Activated CD4-positive, alpha-beta T cell treated with anti-CD3 and anti-CD28 coated beads for 24 hours (primary cell): ENCODE measurements at regions not wholly inside any gene's neighbourhood (a gene's known extent, or its start where the extent isn't known, plus 50 kb on each side); places are given as distances from the start of the nearest gene placed in this dataset.
A peak's percentile ranks its signal among the peaks of the same experiment; 100 is the strongest.
"Not testable (repeated sequence)": the region's sequence is repeated elsewhere in the genome, so short reads cannot be mapped to it uniquely, and the experiment has no call there.

Experiments
- DNase-seq, 2 donors: peaks; one replicate each; pipeline ENCODE4 v3.0.0-alpha.2; 2020; ENCODE audit warnings: low read depth in 2 of 2

DNA sequence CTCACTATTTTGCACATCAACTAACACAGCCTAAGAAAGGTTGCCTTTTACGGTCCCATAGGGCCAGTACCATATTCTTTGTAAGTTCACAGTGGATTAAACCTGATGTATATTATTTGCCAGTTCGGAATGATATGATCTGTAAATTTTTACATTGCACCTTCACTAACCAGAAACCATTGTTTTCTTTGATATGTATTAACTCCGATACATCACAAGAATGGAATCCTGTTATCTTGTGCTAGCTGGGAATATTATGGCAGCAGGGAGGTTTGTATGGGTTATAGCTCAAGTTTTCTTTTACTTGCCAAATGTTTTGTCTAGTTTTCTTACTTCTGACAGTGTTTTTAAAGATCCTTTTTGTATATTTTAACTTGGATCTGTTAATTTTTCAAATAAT is 51.4 kb upstream of the S1PR1 start:
- no peak for DNase-seq

DNA sequence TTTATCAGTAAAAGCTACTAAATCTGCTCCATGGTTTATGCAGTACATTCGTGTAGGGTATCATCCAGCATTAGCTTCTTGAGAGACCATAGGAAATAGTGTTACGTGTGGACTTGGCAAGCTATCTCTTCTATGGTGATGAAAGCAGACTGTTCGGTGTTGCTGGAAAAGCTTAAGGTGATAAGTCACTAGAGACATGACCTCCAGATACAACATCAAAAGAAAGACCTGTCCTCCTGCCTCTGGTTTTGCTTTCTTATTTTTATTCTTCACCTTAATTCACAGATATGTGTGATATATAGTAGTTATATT is 53.5 kb upstream of the S1PR1 start:
- no peak for DNase-seq

DNA sequence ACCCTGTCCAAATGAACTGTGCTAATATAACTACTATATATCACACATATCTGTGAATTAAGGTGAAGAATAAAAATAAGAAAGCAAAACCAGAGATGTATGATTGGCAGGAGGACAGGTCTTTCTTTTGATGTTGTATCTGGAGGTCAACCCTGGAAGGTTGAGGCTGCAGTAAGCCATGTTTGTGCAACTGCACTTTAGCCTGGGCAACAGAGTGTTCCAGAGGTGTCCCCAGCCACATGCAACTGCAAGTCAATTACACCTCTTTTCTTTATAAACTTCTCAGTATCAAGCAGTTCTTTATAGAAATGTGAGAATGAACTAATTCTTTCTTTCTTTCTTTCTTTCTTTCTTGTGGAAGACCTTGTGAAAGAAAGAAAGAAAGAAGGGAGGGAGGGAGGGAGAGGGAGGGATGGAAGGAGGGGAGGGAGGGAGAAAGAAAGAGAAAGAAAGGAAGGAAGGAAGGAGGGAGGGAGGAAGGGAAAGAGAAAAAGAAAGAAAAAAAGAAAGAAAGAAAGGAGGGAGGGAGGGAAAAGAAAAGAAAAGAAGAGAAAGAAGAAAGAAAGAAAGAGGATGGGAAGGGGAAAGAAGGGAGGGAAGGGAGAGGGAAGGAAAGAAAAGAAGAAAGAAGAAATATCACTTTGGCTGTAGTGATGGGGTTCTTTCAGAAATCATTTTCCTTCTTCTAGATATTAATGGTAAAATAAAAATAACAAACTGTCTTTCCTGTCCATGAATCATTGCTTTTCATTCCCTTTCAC is 54.0 kb upstream of the S1PR1 start:
- no peak for DNase-seq

DNA sequence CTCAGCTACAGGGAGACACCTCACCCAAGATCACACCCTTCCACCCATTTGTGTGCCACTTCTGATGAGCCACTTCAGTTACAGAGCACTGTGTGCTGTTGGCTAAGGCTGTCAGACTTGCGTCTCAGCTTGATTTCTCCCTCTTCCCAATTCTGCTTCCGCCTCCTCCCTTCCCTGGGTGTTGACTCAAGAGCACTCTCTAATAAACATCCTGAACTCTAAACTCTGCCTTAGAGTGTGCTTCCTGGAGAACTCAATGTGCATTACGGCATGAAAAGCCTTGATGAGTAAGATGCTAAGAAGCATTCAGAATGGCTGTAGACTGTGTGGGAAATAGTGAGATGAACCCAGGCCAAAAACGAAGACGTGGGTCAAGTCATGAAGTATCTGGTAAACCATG is 54.9 kb upstream of the S1PR1 start:
- DNase-seq, result no peak

DNA sequence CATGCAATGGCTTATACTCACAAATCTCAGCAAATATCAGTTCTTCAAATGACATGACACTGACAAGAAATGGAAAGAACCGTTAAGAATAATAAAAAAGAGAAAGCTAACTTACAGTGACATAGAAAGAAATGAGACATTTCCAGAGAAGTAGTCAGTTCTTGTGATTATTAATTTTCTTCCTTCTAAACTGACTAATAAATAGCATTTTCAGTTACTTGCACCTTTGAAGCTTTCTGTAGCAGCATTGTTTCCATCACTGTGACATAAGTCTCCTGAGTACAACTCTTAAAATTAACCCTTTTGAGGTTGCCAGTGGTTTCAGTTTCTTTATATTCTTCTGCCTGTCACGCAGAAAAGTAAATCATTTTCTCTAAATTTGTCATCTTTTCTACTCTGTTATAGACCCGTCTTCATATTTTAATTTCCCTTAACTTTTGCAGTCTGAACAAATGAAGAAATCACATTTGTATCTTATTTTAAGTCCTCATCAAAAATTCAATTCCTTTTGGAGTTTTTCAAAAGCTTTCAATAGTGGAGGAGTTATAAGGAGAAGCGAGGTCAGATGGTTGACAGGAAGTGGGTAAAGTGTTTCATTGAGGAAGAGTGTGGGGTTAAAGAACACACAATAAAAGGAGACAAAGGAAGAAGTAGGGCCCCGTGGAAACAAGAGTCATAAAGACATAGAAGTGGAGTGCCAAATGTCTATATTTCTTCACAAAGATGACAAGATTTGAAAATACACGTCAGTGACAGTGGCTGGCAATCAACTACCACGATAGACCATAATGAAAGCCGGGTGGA is 57.9 kb upstream of the S1PR1 start:
- DNase-seq, result peak in 1 of 2 donors; percentile 30

DNA sequence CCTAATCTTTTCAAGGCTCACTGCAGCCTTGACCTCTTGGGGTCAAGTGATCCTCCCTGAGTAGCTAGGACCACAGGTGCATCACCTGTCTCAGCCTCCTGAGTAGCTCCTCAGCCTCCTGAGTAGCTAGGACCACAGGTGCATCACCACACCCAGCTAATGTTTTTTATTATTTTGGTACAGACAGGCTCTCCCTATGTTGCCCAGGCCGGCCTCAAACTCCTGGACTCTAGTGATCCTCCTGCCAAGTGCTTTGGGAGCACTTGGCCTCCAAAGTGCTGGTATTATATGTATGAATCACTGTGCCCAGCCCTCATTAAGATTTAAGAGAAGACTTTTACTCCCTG is 58.5 kb upstream of the S1PR1 start:
- no peak for DNase-seq

DNA sequence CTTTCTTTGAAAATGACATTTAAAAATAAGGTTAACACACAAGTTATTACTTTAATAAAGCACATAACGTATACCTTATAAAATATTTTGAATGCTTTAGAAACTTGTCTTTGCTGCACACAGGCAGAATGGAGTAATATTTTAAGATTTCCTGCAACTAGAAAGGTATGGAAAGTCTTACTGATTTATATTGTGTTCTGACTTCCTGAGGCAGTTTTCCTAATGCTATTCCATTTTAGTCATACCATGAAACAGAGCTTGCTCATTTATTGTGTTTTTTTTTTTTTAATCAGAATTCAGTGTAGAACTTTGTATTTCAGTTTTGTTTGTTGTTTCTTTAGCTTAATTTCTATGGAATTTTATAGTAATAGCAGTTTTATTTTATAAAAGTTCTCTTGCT is 60.9 kb upstream of the S1PR1 start:
- DNase-seq, result no peak

DNA sequence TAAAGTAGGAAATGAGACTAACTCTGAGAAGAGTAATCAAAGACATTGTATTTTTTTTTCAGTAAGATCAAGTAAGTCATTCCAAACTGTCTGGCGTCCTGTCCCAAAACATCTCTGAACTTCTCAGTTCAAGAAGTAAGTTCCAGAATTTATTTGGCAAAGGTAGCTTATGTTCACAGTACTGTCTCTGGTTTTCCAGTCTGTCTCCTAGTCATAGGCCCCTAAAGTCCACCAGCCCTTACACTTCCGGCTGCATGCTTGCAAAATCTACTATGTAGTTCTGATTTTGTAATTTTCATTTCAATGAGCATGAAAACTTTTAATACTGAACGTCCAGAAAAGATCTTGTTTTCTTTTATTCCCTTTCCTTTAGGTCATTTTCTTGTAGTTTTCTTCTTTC is 61.4 kb upstream of the S1PR1 start:
- no peak for DNase-seq

DNA sequence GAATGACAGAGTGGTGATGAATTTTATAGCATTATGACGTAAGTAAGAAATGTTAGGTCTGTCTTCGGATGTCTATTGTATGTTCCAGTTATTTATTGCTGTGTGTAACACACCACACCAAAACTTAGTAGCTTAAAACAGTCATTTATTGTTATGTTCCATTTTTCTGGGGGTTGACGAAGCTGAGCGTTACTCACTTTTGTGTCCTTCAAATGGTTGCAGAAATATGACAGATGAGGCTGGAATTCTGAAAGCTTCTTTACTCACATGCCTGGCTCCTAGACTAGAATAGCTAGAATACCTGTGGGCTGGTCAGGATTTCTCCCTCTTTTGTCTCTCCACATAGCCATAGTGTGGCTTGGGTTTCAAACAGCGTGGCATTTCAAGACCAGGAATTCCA is 62.1 kb upstream of the S1PR1 start:
- no peak for DNase-seq

DNA sequence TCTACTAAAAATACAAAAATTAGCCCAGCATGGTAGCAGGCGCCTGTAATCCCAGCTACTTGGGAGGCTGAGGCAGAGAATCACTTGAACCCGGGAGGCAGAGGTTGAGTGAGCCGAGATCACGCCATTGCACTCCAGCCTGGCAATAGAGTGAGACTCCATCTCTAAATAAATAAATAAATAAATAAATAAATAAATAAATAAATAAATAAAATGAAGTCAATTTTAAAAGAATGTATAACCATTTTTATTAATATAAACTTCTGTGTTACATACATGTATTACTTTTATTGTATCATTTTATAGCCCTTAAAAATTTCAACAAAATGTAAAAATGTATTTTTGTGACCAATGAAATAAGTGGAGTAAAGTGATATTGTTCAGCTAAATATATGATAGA is 62.5 kb upstream of the S1PR1 start:
- not testable (repeated sequence) for DNase-seq

DNA sequence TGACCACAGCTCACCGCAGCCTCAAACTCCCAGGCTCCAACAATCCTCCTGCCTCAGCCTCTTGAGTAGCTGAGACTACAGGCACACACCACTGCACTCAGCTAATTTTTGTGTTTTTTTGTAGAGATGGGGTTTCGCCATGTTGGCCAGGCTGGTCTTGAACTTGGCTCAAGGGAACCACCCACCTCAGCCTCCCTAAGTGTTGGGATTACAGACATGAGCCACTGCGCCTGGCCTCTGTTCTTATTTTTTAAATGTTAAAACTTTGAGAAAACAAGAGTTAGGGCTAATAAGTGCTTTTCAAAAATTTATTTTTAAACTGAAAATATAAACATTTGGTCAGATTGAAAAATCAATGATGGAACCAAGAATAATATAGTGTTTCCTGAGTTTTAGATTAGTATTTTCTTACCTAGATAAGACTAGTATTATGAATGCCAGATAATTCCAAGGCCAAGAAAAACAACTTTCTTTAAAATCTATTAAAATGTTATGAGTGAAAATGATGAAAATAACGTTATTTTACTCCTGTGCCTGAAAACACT is 66.2 kb upstream of the S1PR1 start:
- DNase-seq, result no peak

DNA sequence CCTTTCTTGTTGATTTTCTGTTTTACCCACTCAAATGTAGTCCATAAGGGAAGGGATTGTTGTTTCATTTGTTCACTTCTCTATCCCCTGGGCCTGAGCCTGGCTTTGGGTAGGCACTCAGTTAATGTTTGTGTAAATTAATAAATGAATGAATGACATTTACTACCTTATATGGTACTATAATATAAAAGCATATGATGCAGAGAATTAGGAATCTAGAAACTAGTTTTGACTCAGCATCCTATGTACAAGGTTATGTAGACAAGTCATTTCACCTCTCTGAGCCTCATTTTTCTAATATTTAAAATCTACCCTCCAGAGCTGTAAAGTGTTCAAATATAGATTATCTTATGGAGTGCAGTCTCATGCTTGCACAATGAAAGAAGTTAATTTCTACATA is 68.9 kb upstream of the S1PR1 start:
- DNase-seq, result no peak

DNA sequence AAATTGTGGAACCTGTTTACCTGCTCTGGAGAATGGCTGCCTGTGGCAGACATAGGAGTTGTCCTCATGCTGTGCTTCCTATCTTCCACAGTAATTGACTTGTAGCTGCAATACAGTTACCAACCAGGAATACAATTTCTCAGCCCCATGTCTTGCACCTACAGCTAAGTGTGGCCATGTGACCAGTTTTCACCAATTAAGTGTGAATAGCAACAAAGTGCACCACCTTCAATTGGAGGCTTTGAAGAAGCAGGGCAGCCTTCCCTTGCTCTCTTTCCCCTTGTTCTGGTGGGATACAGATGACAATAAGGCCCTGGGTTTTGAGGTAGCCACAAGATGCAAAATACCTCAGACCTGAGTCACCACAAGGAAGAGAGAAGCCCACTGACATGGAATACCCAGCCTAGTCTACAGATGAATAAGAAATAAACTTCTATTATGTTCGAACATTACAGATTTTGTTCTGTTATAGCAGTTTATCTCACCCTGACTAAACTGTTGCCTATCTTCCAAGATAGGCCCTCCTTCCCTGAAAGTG is 70.2 kb upstream of the S1PR1 start:
- DNase-seq, result no peak

DNA sequence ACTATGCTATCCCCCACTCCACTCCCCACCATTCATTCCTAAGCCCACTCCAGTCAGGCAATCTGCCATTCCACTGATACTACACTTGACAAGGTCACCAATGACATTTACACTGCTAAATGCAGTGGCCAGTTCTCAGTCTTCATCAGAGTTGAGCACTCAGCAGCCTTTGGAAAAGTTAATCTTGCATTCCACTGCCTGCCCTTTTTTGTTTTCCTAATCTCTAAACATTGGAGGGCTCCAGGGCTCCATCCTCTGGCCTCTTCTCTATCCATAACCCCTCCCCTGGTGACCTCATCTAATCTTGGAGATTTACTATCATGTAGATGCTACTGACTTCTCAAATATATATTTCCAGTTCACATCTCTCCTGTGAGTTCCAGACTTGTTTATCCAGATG is 70.9 kb upstream of the S1PR1 start:
- DNase-seq, result no peak

DNA sequence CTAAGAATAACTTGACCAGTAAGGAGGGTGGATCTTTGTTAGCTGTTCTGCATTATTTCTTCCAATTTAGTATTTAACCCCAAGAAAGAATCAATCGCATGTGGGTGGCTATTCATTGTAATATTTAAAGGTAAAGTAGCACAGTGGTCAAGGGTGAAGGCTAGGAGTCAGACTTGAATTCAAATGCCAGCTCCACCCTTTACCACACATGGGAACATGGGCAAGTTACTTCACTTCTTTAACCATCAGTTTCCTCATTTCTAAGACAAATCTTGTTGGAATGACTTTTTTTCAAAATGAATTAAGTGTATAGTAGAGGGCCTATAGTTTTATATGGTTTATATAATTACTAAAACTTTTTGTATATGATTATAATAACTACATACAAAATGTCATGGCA is 71.3 kb upstream of the S1PR1 start:
- DNase-seq, result no peak

DNA sequence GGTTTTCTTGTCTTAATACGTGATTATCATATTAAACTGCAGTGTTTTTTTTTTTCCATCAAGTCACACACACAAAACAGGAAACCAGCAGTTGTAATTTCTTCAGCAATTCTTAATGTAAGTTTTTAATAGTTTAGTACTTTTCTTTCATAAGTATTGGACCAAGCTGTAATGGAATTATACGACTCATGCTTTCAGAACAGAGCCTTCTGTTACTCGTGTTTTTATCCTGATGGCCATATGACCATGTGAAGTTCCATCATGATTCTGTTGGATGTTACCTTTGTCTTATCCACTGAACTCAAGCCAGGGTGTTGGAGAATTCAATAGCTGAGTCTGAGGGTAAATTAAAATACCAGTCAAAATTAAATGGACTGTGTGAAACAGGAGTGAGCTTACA is 72.0 kb upstream of the S1PR1 start:
- no peak for DNase-seq

DNA sequence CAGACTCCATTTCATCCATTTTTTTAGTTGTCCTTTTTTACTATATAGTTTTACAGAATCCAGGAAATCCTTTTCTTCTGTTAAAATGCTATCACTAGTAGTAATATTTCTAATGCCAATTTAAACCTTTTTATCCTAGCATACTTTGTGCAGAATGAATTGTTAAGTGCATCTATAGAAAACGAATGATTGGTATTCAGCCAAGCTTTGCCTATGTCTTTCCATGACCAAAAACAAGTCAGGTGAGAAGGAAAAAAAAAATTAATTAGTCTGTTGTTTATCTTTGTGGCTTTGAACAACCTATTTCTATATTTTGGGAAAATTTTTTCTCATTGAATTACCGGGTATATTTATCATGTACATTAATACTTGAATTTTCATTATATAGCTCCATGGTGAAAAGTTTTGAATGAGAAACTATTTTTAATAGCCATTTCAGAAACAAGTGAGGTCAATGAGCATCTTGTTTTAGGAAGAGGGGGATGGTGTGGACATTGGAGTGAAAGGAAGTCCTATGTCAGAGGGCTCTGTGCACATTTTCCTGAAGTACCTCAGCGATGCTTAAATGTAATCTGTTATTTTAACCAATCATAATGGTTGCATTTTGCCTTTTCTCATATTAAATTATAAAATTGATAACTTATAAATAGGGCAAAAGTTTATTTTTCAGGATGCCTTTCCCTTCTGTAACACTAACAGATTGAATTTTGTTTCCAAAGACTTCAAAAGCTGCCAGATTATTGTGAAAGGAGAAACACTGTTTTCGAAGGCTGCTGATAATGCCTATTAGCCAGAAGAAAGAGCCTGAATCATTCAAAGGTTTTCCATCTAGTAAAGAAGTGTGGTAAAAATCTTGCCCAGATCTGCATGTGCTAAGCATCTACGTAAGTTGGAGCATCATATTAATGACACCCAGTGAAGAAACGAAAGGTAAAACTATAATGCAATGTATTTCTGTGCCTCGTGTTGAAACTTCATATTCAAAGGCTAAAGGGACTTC is 73.8 kb upstream of the S1PR1 start:
- DNase-seq, result no peak

DNA sequence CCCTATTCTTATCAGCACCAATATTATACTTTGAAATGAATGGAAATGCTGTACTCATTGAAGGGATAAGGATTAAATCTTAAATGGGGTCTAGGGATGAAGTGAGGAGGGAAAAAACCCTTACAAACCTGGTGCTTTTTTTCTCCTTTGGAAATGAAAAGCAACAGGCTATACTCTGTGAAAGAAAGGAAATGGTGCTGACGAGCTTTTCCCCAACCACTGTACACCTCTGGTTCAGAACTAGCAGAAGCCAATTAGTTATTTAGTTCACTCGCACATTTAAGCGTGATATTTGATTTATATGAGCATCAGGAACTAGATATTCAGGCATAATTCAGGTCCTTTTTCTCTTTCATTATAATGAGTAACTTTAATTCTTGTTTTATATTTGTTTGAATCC is 74.5 kb upstream of the S1PR1 start:
- DNase-seq, result no peak

DNA sequence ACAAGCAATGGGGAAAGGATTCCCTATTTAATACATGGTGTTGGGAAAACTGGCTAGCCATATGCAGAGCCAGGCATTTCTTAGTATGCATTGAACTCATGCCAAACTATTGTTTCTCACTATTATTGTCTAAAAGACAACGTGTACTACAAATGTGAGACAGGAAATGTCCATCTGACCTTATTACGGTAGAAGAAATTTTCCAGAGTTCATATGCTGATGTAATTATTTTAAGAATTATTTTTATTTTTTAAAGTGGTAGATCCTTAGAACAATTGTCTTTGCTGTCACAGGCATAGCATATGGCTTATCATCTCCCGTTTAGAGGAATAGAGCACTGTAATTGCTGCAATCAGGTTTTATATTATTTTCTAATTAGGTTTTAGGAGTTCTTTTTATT is 75.2 kb upstream of the S1PR1 start:
- DNase-seq, result no peak

DNA sequence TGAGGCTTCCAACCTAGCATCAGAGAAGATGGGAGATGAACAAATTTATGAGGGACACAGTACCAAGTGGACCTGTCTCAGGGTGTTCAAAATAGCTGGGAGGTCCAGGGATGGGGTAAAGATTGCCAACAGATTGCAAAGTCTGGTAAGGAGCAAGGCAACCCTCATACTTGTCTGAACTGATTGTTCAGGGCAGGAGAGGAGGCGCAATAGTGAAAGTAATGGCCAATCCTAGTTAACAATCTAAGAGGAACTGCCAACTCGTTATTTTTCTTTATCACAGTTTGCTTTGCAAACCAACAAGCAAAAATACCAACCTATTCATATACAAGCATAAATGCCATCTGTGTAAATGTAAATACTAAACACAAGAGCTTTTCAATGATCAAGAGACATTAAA is 78.4 kb upstream of the S1PR1 start:
- no peak for DNase-seq

DNA sequence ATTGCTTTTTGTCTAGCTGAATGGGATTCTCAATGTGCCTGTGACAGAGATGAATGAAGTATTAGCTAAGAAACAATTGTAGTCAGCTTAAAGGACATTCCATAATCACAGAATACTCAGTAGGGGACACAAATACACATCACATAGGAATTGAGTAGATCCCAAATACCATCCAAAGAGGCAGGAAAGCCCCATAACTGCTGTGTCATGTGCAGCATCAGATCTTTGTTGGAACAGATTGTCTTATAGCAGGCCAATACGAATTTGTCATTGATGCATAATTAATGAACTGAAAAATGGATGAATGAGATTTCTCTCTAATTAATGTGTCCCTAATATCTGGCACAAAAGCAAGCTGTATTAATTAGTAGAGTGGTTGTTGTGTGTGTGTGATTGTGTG is 82.3 kb upstream of the S1PR1 start:
- no peak for DNase-seq

DNA sequence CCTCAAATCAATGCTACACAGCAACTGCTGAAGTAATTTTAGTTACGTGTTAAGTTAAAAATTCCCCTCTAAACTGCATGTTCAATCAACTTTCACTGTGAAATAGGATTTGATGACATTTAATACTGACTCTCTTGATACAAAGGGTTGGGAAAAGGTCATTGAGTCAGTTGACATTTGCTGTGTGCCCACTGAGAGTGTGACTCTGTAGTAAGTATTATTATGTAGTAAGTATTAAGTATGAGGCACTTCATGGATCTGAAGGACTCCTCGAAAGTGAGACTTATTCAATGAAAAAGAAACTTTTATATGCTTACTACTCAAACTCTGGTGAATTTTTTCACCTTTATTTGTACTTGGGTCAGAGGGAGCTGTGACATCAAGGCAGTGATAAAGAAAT is 83.1 kb upstream of the S1PR1 start:
- no peak for DNase-seq
